ENCODE measurements at regions not wholly inside any gene's neighbourhood (a gene's known extent, or its start where the extent isn't known, plus 50 kb on each side); places are given as distances from the start of the nearest gene placed in this dataset.
A peak's percentile ranks its signal among the peaks of the same experiment; 100 is the strongest.
"Not testable (repeated sequence)": the region's sequence is repeated elsewhere in the genome, so short reads cannot be mapped to it uniquely, and the experiment has no call there.

DNA sequence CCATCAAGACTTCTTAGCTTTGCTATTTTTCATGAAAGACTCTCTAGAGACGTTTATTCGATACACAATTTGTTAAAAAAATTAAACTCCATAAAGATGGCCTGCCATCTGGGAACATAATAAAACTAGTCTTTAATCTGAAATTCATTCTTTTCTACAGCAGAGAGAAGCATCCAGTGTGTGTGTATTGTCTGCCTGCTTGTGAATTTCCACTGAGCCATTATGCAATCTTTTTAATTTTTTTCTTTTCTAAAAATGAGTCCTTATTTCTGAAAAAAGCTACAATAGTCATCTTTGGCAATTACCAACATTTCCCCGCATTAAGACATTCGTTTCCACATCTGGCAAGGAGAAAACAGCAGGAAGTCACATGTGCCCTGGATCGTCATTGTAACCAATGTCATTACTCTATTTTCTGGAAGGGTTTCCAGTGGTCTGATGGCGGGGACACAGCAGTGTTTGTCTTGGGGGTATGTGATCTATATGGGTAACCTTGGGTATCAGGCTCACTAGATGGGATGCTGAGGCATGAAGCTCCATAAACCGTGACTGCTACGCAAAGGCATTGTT is 263.1 kb downstream of the MSX2 start:
- no peak for DNase-seq (ENCODE audit: low read depth, low spot score)

DNA sequence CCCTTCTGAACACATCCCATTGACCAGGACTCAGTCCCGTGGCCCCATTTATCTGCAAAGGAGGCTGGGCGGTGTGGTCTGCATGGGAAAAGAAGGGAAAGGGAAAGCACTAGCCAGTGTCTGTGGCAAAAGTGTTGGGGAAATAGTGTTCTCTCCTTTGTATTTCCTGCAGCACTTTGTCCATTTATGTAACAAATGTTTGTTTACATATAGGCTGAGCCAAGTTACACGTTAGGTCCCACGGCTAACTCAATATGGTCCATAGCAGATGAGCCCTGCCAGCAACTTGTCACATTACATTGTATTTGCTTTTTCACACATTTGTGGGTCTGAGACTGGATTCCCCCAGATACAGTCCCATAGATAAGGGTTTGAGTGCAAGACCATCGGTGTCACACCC is 260.5 kb downstream of the MSX2 start:
- no peak for DNase-seq (ENCODE audit: low read depth, low spot score)

DNA sequence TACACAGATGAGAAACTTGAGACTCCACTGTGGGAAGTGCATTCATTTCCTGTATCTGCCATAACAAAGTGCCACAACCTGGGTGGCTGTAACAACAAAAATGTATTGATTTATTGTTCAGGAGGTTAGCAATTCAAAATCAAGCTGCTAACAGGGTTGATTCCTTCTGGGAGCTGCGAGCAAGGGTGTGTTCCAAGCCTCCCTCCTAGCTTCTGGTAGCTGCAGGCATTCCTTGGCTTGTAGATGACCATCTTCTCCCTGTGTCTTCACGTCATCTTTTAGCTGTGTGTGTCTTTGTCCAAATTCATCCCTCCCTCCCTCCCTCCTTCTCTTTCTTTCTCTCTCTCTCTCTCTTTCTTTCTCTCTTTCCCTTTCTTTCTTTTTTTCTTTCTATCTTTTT is 258.1 kb downstream of the MSX2 start:
- DNase-seq (ENCODE audit: low read depth, low spot score): no peak

DNA sequence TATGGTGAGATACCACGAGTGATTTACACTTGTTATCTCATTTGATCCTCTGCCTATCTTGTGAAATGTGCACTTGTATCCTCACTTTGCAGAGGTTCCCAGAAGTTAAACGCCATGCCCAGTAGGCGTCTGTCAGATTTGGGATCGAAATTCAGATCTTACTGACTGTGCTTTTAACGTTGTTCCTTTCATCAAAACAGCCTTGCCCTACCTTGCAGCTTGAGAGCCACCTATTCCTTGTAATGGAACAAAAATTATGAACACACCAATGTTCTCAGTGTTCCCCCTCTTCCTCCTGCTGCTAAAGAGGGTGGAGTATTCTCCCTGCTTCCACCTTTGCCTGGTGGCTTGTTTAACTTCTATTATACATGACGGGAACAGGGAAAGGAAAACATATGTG is 257.0 kb downstream of the MSX2 start:
- no peak for DNase-seq (ENCODE audit: low read depth, low spot score)

DNA sequence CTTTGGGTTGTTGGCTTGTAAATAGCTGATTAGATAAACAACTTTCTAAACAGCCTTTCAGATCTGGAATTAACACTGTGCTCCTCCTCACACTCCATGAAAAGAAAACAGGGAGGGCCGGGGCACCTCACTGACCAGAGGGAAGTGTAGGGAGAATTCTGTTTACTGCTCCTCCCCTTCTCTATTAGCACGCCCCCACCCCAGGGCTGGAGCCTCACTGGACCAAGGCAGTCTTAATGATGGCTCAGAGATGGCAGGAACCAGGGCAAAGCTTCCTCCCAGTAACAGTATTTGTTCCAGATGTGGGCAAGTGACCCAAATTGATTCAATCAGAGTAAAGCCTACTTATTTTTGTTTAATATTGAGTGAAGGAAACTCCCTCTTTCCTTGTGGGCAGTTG is 256.6 kb downstream of the MSX2 start:
- DNase-seq (ENCODE audit: low read depth, low spot score): no peak

DNA sequence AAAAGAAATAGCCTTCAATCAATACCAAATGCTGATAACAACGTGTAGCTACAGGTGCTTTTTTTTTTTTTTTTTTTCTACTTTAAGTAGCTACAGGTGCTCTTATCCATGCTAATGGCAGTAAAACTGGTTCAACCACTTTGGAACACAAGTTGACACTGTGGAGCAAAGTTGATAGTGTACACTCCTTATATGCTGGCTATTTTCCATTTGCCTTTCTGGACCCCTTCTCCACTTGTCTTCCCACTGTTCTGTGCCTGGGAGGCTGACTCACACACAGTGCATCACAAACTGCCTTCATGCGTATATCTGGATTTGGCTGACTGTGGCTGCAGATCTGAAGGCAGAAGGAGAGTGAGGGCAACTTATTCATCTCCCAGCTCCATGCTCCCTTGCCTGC is 247.9 kb downstream of the MSX2 start:
- peak; percentile 13 for DNase-seq (ENCODE audit: low read depth, low spot score)

DNA sequence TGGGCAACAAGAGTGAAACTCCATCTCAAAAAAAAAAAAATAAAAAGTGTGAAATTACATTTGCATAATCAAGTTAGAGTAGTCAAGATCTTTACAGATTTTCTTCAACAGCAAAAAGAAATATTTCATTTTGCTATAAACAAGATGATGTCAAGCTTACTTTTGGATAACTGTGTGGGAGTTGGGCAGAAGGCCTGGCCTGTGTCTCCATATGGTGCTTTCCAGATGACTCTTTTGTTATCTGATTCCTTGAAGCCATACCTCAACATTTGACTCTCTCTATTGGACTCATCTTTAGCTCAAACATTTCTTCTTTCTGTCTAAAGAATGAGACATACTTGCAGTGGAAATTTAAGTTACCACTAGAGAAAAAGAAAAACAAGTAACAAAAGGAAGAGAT is 246.8 kb downstream of the MSX2 start:
- no peak for DNase-seq (ENCODE audit: low read depth, low spot score)

DNA sequence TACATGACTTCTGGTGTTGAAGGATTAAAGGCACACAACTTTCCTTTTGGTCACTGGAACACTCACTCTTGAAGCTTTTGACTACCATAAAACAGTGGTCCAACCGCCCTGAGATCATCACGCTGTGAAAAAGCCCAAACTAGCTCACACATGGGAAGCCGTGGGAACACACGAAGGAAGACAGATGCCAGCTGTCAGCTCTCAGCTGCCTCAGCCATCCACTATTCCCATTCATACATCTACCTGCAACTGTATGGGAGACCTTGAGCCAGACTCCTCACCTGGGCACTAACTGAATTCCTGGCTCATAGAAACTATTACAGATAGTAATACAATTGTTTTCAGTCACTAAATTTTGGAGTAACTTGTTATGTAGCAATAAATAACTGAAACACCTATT is 246.1 kb downstream of the MSX2 start:
- DNase-seq (ENCODE audit: low read depth, low spot score): no peak

DNA sequence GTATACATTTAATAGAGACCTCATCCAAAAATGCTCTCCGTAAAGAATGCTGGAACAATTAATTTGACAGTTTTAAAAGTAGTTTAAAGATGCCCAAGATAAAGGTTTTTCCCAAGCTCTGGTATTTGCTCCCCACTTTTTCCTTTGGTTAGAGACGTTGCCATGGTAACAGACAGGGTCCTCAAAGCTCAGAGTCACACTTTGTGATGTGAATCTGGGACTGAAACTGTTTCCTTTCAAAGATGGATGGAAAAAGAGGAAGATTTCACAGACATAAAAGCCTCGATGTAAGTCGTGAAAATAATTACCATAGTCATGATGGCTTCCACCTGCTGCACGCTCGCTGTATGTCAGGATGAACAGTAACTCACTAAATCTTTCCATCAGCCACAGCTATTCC is 229.5 kb downstream of the MSX2 start:
- no peak for DNase-seq (ENCODE audit: low read depth, low spot score)

DNA sequence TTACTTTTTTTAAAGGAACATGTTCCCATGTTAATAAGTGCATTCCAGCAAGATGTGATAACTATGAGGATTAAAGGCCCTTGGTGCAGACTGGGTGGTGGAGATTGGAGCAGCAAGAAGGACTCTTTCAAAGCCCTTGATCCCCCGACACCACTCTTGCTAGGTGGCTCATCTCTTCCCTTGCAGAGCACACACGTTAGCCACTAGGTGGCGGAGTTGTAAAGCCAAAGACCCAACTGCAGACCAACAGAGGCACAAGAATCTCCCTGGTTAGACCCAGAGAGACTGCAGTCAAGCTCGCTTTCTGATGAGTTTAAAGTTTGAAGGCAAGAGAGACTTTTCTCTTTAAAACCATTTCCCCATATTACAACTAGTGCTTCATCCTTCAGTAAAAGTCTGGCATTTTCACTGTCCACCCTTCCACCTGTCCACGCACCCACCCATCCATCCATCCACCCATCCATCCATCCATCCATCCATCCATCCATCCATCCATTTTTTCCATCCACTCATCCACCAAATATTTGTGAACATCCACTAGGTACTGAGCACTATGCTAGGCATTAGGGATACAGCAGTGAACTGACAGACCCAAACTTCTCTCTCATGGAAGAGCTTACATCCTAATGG is 226.9 kb downstream of the MSX2 start:
- peak; percentile 82 for DNase-seq (ENCODE audit: low read depth, low spot score)

DNA sequence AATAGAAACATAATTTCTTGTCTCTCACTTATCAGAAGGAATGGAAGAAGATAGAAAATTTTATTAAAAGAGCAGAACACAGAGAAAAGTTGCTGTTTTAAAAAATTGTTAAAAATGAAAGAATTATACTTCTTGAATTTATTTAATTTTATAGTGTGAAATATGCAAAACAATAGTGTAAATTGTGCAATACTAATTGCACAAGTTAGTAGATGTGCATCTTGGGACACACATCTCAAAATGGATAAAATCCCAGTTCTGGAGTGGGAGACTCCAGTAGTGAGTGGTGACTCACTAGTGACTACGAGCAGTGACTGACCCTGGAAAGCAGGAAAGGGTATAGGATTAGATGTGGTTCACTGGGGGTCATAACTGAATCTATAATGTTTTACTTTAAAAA is 223.2 kb downstream of the MSX2 start:
- DNase-seq (ENCODE audit: low read depth, low spot score): no peak

DNA sequence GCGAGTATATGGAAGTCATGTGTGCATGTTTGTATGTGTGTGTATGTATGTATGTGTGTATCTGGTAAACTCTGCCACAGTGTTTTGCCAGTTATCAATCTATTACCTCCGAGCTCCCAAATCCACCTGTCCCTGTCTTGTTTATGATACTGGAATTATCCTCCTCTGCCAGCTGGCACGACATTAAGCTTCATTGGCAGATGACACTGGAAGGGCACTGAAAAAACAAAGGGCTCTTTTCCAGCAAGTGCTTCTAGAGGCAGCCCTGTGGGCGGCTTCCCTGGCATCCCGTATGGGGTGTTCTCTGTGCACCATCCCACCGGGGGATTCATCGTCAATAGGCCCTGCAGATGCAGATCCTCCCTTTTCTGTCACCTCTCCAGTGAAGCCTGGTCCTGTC is 221.5 kb downstream of the MSX2 start:
- DNase-seq (ENCODE audit: low read depth, low spot score): no peak

DNA sequence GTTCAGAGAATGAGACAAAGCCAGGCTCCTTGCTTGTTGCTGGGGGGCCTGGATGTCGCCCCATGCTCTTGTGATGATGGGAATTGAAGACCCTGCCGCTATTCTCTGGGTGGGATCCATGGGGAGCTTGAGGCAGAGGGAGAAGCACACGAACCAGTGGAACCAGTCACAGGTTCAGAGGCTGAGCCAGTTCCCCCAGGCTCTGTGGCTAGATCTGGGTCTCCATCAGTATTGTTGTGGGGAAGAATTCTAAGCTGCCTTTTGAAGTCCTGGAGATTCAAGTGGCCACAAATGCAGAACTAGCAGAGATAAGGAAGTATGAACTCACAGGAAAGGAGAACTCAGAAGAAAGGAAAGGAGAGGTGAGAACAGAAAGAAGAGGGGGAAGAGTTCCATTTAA is 219.4 kb downstream of the MSX2 start:
- DNase-seq (ENCODE audit: low read depth, low spot score): peak; percentile 62

DNA sequence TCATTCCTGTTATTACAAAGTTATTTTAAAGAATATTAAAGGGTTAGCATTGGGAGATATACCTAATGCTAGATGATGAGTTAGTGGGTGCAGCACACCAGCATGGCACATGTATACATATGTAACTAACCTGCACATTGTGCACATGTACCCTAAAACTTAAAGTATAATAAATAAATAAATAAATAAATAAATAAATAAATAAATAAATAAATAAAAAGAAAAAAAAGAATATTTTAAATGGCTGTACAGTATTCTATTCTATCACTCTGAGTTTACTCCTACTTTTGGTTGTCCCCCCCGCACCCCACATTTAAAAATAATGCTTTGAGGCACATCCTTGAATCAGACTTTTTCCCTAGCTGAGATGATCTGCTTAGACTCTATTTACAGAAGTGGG is 218.6 kb downstream of the MSX2 start:
- not testable (repeated sequence) for DNase-seq (ENCODE audit: low read depth, low spot score)

DNA sequence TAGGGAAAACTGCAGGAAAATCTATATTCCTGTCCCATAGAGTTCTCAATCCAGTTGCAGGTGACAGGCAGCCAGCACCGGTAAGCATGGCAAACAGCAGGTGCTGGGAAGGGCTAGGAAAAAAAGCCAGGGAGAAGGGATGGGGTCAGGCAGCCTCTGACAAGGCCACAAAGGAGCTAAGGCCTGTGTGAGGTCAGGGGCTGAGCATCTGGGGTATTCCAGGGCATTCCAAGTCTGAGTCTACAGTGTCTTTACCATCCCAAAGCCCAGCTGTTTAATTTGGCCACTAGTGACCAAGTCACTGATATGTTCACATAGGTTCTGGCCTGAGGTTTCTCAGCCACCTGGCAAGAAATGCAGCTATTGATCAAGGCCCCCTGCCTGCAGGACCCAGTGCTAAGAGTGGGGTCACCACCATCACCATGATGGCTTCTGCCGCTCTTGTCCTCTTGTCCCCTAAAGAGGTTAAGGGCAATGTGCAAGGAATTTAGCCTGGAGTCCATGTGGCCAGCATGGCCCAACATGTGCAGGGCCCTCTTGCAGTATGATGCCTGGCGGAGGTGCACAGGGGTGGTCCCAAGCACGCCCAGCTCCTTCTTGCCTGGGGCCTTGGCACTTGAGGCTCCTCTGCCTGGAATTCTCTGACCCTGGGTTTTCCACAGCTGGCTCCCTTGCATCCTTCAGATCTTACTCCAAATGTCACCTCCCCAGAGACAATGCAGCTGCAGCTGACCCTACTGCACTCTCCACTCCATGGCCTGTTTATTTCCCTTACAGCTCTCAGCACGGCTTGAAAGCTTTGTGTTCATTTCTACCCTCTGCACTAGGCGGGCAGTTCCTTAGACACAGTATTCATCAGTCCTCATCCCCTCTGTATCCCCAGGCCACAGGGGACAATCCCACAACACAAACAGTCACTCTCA is 213.1 kb downstream of the MSX2 start:
- no peak for DNase-seq (ENCODE audit: low read depth, low spot score)

DNA sequence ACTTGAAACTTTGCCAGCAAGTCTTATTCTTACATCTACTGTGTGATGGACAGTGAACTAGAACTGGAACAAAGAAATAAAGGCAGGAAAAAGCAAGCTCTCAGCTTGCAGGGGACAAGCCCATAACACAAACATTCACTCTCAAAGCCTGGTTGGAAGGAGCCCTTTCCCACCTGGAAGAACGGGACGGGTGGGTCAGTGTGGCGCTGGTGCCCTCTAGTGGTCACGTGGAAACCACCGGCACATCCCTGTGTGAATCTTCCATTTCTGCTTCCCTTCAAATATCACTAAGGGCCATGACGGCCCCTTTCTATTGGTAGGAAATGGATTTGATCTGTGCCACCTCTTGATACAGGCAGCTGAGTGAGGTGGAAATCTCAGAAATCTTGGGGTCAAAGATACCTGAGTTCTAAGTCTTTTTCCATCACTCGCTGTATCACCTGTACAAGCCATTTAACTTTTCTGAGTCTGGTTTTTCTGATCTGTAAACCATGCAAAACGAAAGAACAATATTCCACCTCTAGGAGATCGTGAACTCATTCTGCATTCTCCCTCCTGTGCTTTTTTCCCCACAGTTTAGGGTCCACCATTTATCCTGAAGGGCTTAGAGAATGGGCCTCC is 211.6 kb downstream of the MSX2 start:
- DNase-seq (ENCODE audit: low read depth, low spot score): peak; percentile 85

DNA sequence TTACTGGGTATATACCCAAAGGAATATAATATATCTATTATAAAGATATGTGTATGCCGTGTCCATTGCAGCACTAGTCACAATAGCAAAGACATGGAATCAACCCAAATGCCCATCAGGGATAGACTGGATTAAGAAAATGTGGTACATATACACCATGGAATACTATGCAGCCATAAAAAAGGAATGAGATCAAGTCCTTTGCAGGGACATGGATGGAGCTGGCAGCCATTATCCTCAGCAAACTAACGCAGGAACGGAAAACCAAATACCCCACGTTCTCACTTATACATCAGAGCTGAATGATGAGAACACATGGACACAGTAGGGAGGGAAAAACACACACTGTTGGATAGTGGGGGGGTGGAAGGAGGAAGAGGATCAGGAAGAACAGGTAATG is 206.7 kb downstream of the MSX2 start:
- DNase-seq (ENCODE audit: low read depth, low spot score): not testable (repeated sequence)

DNA sequence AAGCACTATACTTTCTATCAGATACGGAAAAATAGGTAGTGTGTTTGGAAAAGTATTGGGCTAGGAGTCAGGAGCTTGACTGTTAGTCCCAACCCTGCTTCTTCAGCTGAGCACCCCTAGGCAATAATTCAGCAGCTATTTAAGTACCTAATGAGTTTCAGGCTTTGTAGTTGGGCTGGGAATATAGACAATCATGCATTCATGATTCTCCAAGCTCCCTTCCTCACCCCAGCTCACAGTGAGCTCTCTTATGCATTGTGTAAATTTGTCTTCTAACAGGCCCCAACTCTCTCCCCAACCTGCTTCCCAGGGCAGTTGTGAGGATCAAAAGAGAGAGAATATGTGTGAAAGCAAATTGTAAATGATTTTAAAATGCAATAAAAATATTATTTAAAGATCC is 201.2 kb downstream of the MSX2 start:
- no peak for DNase-seq (ENCODE audit: low read depth, low spot score)

DNA sequence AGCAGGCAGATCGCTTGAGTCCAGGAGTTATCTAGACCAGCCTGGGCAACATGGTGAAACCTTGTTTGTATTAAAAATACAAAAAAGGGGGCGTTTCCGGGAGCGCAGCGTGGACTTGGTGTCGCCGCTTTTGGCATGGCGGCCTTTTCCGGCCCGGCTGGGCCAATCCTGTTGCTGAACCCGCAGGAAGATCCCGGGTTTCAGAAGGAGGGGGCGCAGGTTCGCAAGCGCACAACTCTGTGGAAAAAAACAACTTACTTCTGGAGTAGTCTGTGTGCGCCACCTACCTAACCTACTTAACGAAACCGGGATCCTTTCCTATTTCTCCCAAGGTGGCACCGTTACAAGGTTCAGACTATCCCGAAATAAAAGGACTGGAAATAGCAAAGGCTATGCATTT is 198.6 kb downstream of the MSX2 start:
- no peak for DNase-seq (ENCODE audit: low read depth, low spot score)

DNA sequence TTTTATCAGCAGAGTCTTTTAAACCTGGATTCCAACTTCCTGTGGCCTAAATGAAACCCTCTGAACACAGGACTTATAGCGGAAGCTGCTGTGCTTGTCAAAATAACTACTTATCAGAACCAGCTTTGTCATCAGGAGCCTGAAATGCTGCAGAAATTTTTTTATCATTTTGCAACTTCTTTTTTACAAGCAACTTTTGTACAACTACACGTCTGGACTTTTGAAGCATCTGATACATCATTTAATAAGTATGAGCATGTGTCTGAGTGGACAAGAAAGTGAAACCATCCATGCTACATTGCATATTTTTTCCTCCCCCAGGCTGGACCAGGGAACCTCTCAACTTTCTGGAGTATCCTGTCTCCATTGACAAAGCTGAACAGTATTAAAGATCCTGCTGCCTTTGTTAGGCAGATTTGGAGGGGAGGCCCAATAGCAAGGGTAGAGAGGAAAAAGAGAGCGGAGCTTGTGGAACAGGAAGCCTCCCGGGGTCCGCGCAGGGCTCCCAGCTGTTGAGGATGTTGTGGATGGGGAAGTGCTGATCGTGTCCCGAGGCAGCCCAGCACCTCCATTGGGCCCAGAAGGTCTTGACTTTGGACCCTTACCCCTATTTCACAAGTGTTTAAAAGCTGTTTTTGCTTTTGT is 196.6 kb downstream of the MSX2 start:
- peak; percentile 62 for DNase-seq (ENCODE audit: low read depth, low spot score)

DNA sequence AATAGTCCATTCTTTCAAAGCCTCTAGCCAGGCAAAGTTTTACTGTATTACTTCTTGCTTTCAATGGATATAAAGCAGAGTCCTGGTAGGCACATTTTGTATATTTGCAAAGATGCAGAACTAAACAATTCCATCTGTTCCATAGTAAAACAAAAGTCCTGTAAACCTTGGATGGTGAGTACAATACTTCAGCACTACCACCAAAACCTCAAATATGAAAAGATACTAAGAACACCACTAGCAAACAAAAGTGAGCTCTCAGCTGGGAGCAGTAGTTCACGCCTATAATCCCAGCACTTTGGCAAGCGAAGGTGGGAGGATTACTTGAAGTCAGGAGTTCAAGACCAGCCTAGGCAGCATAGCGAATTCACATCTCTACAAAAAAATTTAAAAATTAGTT is 195.0 kb downstream of the MSX2 start:
- DNase-seq (ENCODE audit: low read depth, low spot score): no peak

DNA sequence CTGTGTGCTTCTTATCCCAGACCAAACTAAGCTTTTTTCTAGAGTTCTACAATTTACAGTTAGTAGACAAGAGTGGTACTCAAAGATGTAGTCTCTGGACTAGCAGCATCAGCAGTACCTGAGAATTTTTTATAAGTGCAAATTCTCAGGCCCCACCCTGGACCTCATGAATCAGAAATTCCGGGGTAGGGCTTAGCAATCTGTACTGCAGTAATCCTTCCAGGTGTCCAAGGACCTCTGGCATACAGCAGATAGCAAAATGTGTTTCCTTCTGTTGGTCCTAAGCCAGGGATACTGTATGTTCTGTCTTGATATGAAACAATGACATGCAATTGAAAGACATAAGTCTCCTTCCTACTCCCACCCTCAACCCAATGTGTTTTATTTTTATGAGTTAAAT is 194.3 kb downstream of the MSX2 start:
- DNase-seq (ENCODE audit: low read depth, low spot score): no peak

Data from ELF-1 (cell line).